ENCODE measurements at regions not wholly inside any gene's neighbourhood (a gene's known extent, or its start where the extent isn't known, plus 50 kb on each side); places are given as distances from the start of the nearest gene placed in this dataset.

DNA sequence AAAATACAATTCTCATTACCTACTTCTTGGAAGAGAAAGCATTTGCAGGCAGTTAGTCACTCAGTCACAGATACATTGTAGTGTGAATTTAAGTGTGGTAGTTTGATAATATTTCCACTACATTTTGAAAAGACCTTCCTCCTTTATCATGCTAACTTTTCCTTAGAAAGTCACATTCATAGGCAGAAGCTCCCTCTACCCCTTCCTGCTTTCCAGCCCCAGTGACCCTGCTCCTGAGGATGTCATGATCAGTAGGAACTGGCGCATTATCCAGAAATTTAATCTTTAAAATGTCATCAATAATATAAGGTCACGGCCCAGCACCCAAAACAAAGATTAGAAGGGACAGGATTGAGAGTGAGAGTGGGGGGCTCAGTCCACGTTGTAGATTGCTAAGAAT, 707.4 kb upstream of the STXBP6 start:
- DNase-seq (ENCODE audit: low read depth in 1 of 2, low spot score in 1 of 2): no peak
- H3K36me3 ChIP-seq: no peaks in the 10 kb centered on the region
- no peaks in the 10 kb centered on the region for H3K27me3 ChIP-seq
- no peak overlapping the region for H3K27ac ChIP-seq
- no peaks in the 10 kb centered on the region for H3K9me3 ChIP-seq (ENCODE audit: low read depth)
- no peaks in the 10 kb centered on the region for H3K4me1 ChIP-seq (ENCODE audit: low read depth)
- no peak for TF ChIP-seq CTCF (IDR thresholded peaks at IDR 0.05; ENCODE audit: low read depth, low read length)
- no peak overlapping the region for H3K4me3 ChIP-seq

DNA sequence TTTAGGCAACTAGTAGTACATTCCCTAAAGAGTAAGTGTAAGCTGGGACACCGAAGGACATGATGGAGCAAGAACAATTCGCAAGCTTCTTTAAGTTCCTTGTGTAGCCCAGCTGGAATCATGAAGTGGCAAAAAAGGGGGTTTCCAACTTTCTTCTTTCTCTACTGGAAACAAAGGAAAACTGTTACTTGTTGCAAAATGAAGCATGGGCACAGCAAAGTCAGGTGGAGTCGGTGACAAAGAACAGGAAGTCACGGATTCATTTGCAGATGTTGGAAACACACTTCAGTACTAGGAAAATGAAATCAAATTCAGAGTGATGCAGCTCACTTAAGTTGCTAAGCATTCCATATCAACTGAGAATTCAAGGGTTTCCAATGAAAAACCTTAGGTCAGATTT, 706.9 kb upstream of the STXBP6 start:
- Histone ChIP-seq H3K27ac (no peak overlapping the region), H3K4me3 (no peak overlapping the region)

GRCh38 chr14:25753130-25753529, 703.2 kb upstream of the STXBP6 start:
- no peak for DNase-seq (ENCODE audit: low read depth in 1 of 2, low spot score in 1 of 2)
- Histone ChIP-seq H3K4me1 (ENCODE audit: low read depth) (no peaks in the 10 kb centered on the region), H3K27me3 (no peaks in the 10 kb centered on the region), H3K36me3 (no peaks in the 10 kb centered on the region), H3K9me3 (ENCODE audit: low read depth) (no peaks in the 10 kb centered on the region), H3K27ac (no peak overlapping the region), H3K4me3 (no peak overlapping the region)
- TF ChIP-seq CTCF (IDR thresholded peaks at IDR 0.05; ENCODE audit: low read depth, low read length): no peak

More for the DNA sequence above, 706.9 kb upstream of the STXBP6 start:
- TF ChIP-seq CTCF (IDR thresholded peaks at IDR 0.05; ENCODE audit: low read depth, low read length): no peak
- Histone ChIP-seq H3K9me3 (ENCODE audit: low read depth) (no peaks in the 10 kb centered on the region), H3K4me1 (ENCODE audit: low read depth) (no peaks in the 10 kb centered on the region), H3K27me3 (no peaks in the 10 kb centered on the region), H3K36me3 (no peaks in the 10 kb centered on the region)
- DNase-seq (ENCODE audit: low read depth in 1 of 2, low spot score in 1 of 2): no peak

DNA sequence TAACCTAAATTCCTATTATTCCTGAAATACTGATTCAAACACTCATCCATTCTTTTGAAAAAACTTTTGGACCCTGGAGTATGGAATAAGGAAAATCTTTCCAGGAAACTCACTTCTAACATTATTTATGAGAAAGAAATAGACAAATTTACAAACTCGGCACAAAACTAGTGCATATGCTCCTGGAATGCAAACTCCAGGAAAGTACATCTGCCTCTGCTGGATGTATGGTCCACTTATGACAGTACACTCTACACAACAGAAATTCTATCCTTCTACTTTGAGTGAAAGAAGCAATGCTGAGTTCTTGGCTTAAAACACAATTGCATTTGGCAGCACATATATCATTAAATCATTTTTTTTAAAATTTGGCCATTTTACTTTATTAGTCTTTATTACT, 700.5 kb upstream of the STXBP6 start:
- no peak for DNase-seq (ENCODE audit: low read depth in 1 of 2, low spot score in 1 of 2)
- H3K36me3 ChIP-seq: no peaks in the 10 kb centered on the region
- H3K4me1 ChIP-seq (ENCODE audit: low read depth): no peaks in the 10 kb centered on the region
- no peak overlapping the region for H3K4me3 ChIP-seq
- no peaks in the 10 kb centered on the region for H3K9me3 ChIP-seq (ENCODE audit: low read depth)
- TF ChIP-seq CTCF (IDR thresholded peaks at IDR 0.05; ENCODE audit: low read depth, low read length): no peak
- no peak overlapping the region for H3K27ac ChIP-seq
- no peaks in the 10 kb centered on the region for H3K27me3 ChIP-seq
